ENCODE measurements at regions not wholly inside any gene's neighbourhood (a gene's known extent, or its start where the extent isn't known, plus 50 kb on each side); places are given as distances from the start of the nearest gene placed in this dataset.

DNA sequence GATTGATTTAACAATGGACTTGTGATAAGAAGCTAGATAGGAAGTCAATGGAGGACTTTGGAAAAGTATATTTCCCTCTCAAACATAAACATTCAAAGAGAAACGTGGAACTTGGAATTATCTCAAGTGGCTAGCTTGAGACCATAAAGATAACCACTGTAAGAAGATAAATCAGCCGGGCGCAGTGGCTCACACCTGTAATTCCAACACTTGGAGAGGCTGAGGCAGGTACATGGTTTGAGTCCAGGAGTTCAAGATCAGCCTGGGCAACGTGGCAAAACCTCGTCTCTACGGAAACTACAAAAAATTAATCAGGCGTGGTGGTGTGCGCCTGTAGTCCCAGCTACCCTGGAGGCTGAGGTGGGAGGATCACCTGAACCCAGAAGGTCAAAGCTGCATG is 405.9 kb upstream of the ACVR2A start:
- ChIA-PET POLR2A (no interaction called here), CTCF (interaction anchor here (0.6 kb wide), 1 partner anchor 532 kb away, joined by 3 read pairs; no protein-coding TSS in a partner anchor)
- no peaks in the 10 kb centered on the region for H3K36me3 ChIP-seq (ENCODE audit: insufficient read depth, low read length)
- no peak overlapping the region for H3K4me3 ChIP-seq (ENCODE audit: low read length)
- intact Hi-C loops (cut with DNase I, micrococcal nuclease) = no loop called here
- no peak for ATAC-seq (ENCODE audit: poor library complexity)
- H3K36me3 Mint-ChIP-seq (ENCODE audit: low read depth) = no peaks in the 10 kb centered on the region
- H3K27me3 ChIP-seq (ENCODE audit: control insufficient read depth in 1 of 2, insufficient read depth in 2 of 2, low read length in 2 of 2) = no peaks in the 10 kb centered on the region
- DNase-seq = no peak
- no peaks in the 10 kb centered on the region for H3K4me1 Mint-ChIP-seq (ENCODE audit: low read depth)
- no peak overlapping the region for H3K27ac Mint-ChIP-seq
- no peaks in the 10 kb centered on the region for H3K9me3 Mint-ChIP-seq
- TF ChIP-seq, protein P1, sequence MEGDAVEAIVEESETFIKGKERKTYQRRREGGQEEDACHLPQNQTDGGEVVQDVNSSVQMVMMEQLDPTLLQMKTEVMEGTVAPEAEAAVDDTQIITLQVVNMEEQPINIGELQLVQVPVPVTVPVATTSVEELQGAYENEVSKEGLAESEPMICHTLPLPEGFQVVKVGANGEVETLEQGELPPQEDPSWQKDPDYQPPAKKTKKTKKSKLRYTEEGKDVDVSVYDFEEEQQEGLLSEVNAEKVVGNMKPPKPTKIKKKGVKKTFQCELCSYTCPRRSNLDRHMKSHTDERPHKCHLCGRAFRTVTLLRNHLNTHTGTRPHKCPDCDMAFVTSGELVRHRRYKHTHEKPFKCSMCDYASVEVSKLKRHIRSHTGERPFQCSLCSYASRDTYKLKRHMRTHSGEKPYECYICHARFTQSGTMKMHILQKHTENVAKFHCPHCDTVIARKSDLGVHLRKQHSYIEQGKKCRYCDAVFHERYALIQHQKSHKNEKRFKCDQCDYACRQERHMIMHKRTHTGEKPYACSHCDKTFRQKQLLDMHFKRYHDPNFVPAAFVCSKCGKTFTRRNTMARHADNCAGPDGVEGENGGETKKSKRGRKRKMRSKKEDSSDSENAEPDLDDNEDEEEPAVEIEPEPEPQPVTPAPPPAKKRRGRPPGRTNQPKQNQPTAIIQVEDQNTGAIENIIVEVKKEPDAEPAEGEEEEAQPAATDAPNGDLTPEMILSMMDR (IDR thresholded peaks at IDR 0.05) = no peak
- H3K9me3 ChIP-seq (ENCODE audit: control insufficient read depth in 1 of 2, insufficient read depth in 1 of 2, low read length in 2 of 2) = no peaks in the 10 kb centered on the region
- no peak overlapping the region for H3K4me3 Mint-ChIP-seq
- no peaks in the 10 kb centered on the region for H3K27me3 Mint-ChIP-seq
- no peaks in the 10 kb centered on the region for H3K4me1 ChIP-seq (ENCODE audit: insufficient read depth, low read length)
- no peak overlapping the region for H3K27ac ChIP-seq (ENCODE audit: low read depth in 1 of 2, low read length in 2 of 2)

DNA sequence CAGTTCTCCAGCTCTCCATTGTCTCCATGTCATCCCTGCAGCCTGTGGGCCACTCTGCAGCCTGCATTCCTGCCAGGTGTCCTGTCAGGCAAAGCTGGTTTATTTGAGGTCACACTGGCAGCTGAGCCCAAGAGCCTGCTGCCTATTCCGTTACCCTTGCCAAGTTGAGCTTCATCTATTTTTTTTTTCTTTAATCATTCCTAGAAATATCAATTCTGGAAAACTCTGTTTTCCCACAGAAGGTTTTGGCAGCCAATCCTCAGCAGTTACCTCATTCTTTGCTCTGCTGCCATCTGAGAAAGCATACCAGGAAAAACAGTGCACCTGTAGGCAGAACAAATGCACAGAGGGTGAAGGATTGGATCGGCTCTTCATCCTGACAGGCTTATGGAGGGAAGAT is 411.0 kb upstream of the ACVR2A start:
- H3K27me3 Mint-ChIP-seq = no peaks in the 10 kb centered on the region
- ATAC-seq (ENCODE audit: poor library complexity) (no peak), DNase-seq (no peak)
- Histone ChIP-seq H3K9me3 (ENCODE audit: control insufficient read depth in 1 of 2, insufficient read depth in 1 of 2, low read length in 2 of 2) (no peaks in the 10 kb centered on the region), H3K27me3 (ENCODE audit: control insufficient read depth in 1 of 2, insufficient read depth in 2 of 2, low read length in 2 of 2) (no peaks in the 10 kb centered on the region), H3K36me3 (ENCODE audit: insufficient read depth, low read length) (no peaks in the 10 kb centered on the region), H3K4me1 (ENCODE audit: insufficient read depth, low read length) (no peaks in the 10 kb centered on the region), H3K4me3 (ENCODE audit: low read length) (no peak overlapping the region), H3K27ac (ENCODE audit: low read depth in 1 of 2, low read length in 2 of 2) (no peak overlapping the region)
- no peak overlapping the region for H3K27ac Mint-ChIP-seq
- H3K4me1 Mint-ChIP-seq (ENCODE audit: low read depth) = no peaks in the 10 kb centered on the region
- no peaks in the 10 kb centered on the region for H3K36me3 Mint-ChIP-seq (ENCODE audit: low read depth)
- intact Hi-C loops (cut with DNase I, micrococcal nuclease) = no loop called here
- H3K9me3 Mint-ChIP-seq = no peaks in the 10 kb centered on the region
- ChIA-PET CTCF (no interaction called here), POLR2A (no interaction called here)
- TF ChIP-seq, protein P1 (IDR thresholded peaks at IDR 0.05) = no peak
- no peak overlapping the region for H3K4me3 Mint-ChIP-seq

DNA sequence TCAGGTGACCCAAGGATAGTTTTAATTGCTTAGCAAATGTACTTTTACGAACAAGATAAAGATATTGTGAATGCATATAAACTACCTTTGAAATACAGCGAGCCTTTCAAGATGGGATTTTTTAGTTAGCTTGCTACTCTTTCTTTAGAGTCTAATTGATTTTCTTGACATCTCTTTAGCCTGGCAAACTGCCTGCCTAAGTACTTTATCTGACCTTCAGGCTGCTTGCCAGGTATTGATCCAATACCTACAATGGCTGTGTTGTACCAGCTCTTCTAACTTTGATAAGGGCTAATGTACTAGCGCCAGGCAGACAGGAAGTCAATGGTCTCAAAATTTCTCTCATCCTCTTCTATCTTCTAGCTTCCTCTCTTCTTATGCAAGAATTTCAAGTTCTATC is 414.4 kb upstream of the ACVR2A start:
- CTCF ChIA-PET = no interaction called here
- Histone ChIP-seq H3K4me3 (ENCODE audit: low read length) (no peak overlapping the region), H3K36me3 (ENCODE audit: insufficient read depth, low read length) (no peaks in the 10 kb centered on the region), H3K27ac (ENCODE audit: low read depth in 1 of 2, low read length in 2 of 2) (no peak overlapping the region), H3K27me3 (ENCODE audit: control insufficient read depth in 1 of 2, insufficient read depth in 2 of 2, low read length in 2 of 2) (no peaks in the 10 kb centered on the region), H3K9me3 (ENCODE audit: control insufficient read depth in 1 of 2, insufficient read depth in 1 of 2, low read length in 2 of 2) (no peaks in the 10 kb centered on the region), H3K4me1 (ENCODE audit: insufficient read depth, low read length) (no peaks in the 10 kb centered on the region)
- ATAC-seq (ENCODE audit: poor library complexity) = no peak
- POLR2A ChIA-PET = interaction anchor here (0.7 kb wide), 1 partner anchor 1801 kb away, joined by 3 read pairs; no protein-coding TSS in a partner anchor
- Mint-ChIP-seq H3K4me1 (ENCODE audit: low read depth) (no peaks in the 10 kb centered on the region), H3K4me3 (no peak overlapping the region), H3K27ac (no peak overlapping the region), H3K9me3 (no peaks in the 10 kb centered on the region), H3K27me3 (no peaks in the 10 kb centered on the region), H3K36me3 (ENCODE audit: low read depth) (no peaks in the 10 kb centered on the region)
- intact Hi-C loops (cut with DNase I, micrococcal nuclease) = no loop called here
- DNase-seq = no peak
- TF ChIP-seq, protein P1 (IDR thresholded peaks at IDR 0.05) = no peak
